Trophoblast cell (in vitro differentiated cells and primary cell): ENCODE measurements at regions not wholly inside any gene's neighbourhood (a gene's known extent, or its start where the extent isn't known, plus 50 kb on each side); places are given as distances from the start of the nearest gene placed in this dataset.

Experiments used
- DNase-seq, 2 donors: peaks; one replicate each; pipeline ENCODE4 v3.0.0-alpha.2; 2016
- H2AFZ ChIP-seq: 2 replicates; pipeline ENCODE4 v1.6.1; 2013; ENCODE audit warnings: low read length, moderate library complexity, mild to moderate bottlenecking; ENCODE audit not compliant: insufficient read depth, poor library complexity
- H2AK5ac ChIP-seq: 2 replicates; pipeline ENCODE4 v1.6.1; 2013; ENCODE audit warnings: mild to moderate bottlenecking, low read length
- H2BK120ac ChIP-seq: 2 replicates; pipeline ENCODE4 v1.6.1; 2013; ENCODE audit warnings: low read length, mild to moderate bottlenecking, moderate library complexity; ENCODE audit not compliant: insufficient read depth, poor library complexity
- H2BK12ac ChIP-seq: 2 replicates; pipeline ENCODE4 v1.6.1; 2013; ENCODE audit warnings: mild to moderate bottlenecking, low read length, moderate library complexity
- H2BK5ac ChIP-seq: 2 replicates; pipeline ENCODE4 v1.6.1; 2013; ENCODE audit warnings: low read length, low read depth, moderate library complexity, mild to moderate bottlenecking; ENCODE audit not compliant: poor library complexity
- H3K14ac ChIP-seq: 2 replicates; pipeline ENCODE4 v1.6.1; 2013; ENCODE audit warnings: mild to moderate bottlenecking, low read length
- H3K18ac ChIP-seq: 2 replicates; pipeline ENCODE4 v1.6.1; 2013; ENCODE audit warnings: mild to moderate bottlenecking, low read length
- H3K23ac ChIP-seq: 2 replicates; pipeline ENCODE4 v1.6.1; 2013; ENCODE audit warnings: low read length
- H3K27ac ChIP-seq: 2 replicates; pipeline ENCODE4 v1.5.1; 2013; ENCODE audit warnings: low read depth, mild to moderate bottlenecking, inconsistent platforms, low read length, moderate library complexity
- H3K27me3 ChIP-seq: 2 replicates; pipeline ENCODE4 v1.6.1; 2013; ENCODE audit warnings: inconsistent platforms, mild to moderate bottlenecking, low read length, moderate library complexity; ENCODE audit not compliant: insufficient read depth
- H3K36me3 ChIP-seq, 2 experiments: 1 replicate in 1 of 2; 2 replicates in 1 of 2; pipeline ENCODE4 v1.6.1; 2013; ENCODE audit warnings: low read length in 2 of 2, mild to moderate bottlenecking in 2 of 2, moderate library complexity in 1 of 2; ENCODE audit not compliant: insufficient read depth in 2 of 2, control insufficient read depth in 1 of 2
- H3K4ac ChIP-seq: 2 replicates; pipeline ENCODE4 v1.6.1; 2013; ENCODE audit warnings: low read depth, mild to moderate bottlenecking, low read length, moderate library complexity
- H3K4me1 ChIP-seq, 2 experiments: 1 replicate in 1 of 2; 2 replicates in 1 of 2; pipeline ENCODE4 v1.6.1; 2013; ENCODE audit warnings: low read length in 2 of 2, mild to moderate bottlenecking in 2 of 2, moderate library complexity in 1 of 2; ENCODE audit not compliant: insufficient read depth in 2 of 2, control insufficient read depth in 1 of 2
- H3K4me2 ChIP-seq: 2 replicates; pipeline ENCODE4 v1.6.1; 2013; ENCODE audit warnings: inconsistent platforms, mild to moderate bottlenecking, low read length, moderate library complexity
- H3K4me3 ChIP-seq: 2 replicates; pipeline ENCODE4 v1.5.1; 2013; ENCODE audit warnings: mild to moderate bottlenecking, low read depth, low read length, inconsistent platforms
- H3K79me1 ChIP-seq: one replicate; pipeline ENCODE4 v1.6.1; 2013; ENCODE audit warnings: low read length
- H3K79me2 ChIP-seq: 2 replicates; pipeline ENCODE4 v1.6.1; 2013; ENCODE audit warnings: low read length, mild to moderate bottlenecking; ENCODE audit not compliant: control insufficient read depth, insufficient read depth, poor library complexity
- H3K9ac ChIP-seq: 2 replicates; pipeline ENCODE4 v1.6.1; 2013; ENCODE audit warnings: mild to moderate bottlenecking, low read length
- H3K9me3 ChIP-seq: 2 replicates; pipeline ENCODE4 v1.6.1; 2013; ENCODE audit warnings: low read depth, mild to moderate bottlenecking, control low read depth, inconsistent platforms, low read length; ENCODE audit not compliant: insufficient read depth
- H4K12ac ChIP-seq: 2 replicates; pipeline ENCODE4 v1.6.1; 2013; ENCODE audit warnings: low read depth, mild to moderate bottlenecking, low read length, moderate library complexity
- H4K8ac ChIP-seq: 2 replicates; pipeline ENCODE4 v1.6.1; 2013; ENCODE audit warnings: low read depth, mild to moderate bottlenecking, low read length, moderate library complexity
- H4K91ac ChIP-seq: one replicate; pipeline ENCODE4 v1.6.1; 2013; ENCODE audit warnings: low read depth, mild to moderate bottlenecking, low read length, moderate library complexity
- WGBS: extraction: QIAGEN DNeasy Blood & Tissue Kit; methylation state at CpG from one replicate; pipeline ENCODE4 v1.1.7; 2013; ENCODE audit warnings: missing lambda C conversion rate; ENCODE audit not compliant: insufficient read length, insufficient coverage; ENCODE audit errors: extremely low coverage; 5-methylcytosine and 5-hydroxymethylcytosine counted together

GRCh38 chr12:65663097-65663496 lies 161.2 kb upstream of the HMGA2 start:
- no peak overlapping the region for H3K4me3 ChIP-seq
- no peak overlapping the region for H2BK5ac ChIP-seq
- no peaks in the 10 kb centered on the region for H3K79me2 ChIP-seq
- H3K9ac ChIP-seq, result no peak overlapping the region
- H2BK120ac ChIP-seq, result no peak overlapping the region
- H2AFZ ChIP-seq, result no peak overlapping the region
- no peak overlapping the region for H3K4me2 ChIP-seq
- no peak overlapping the region for H4K12ac ChIP-seq
- no peak overlapping the region for H3K14ac ChIP-seq
- no peak overlapping the region for H3K4ac ChIP-seq
- H4K8ac ChIP-seq, result no peak overlapping the region
- no peak overlapping the region for H2BK12ac ChIP-seq
- WGBS, result no CpG with 5 or more reads among the region's 5 CpGs
- H3K9me3 ChIP-seq, result no peaks in the 10 kb centered on the region
- H3K18ac ChIP-seq, result no peak overlapping the region
- H4K91ac ChIP-seq, result no peak overlapping the region
- H3K27ac ChIP-seq, result no peak overlapping the region
- DNase-seq, result no peak
- H3K4me1 ChIP-seq, result no peaks in the 10 kb centered on the region
- no peak overlapping the region for H3K23ac ChIP-seq
- no peaks in the 10 kb centered on the region for H3K27me3 ChIP-seq
- no peak overlapping the region for H2AK5ac ChIP-seq
- H3K36me3 ChIP-seq, result no peaks in the 10 kb centered on the region
- H3K79me1 ChIP-seq, result no peaks in the 10 kb centered on the region

GRCh38 chr12:65663648-65664047 lies 160.6 kb upstream of the HMGA2 start:
- no peak overlapping the region for H3K4me3 ChIP-seq
- no peaks in the 10 kb centered on the region for H3K9me3 ChIP-seq
- H3K23ac ChIP-seq, result no peak overlapping the region
- no peak for DNase-seq
- H3K27ac ChIP-seq, result no peak overlapping the region
- no peak overlapping the region for H2BK120ac ChIP-seq
- H4K12ac ChIP-seq, result no peak overlapping the region
- no peak overlapping the region for H3K4me2 ChIP-seq
- no peak overlapping the region for H4K8ac ChIP-seq
- no peak overlapping the region for H3K14ac ChIP-seq
- no peaks in the 10 kb centered on the region for H3K79me1 ChIP-seq
- WGBS, result no CpG with 5 or more reads among the region's 5 CpGs
- H2AK5ac ChIP-seq, result no peak overlapping the region
- H2BK12ac ChIP-seq, result no peak overlapping the region
- no peak overlapping the region for H3K4ac ChIP-seq
- no peaks in the 10 kb centered on the region for H3K79me2 ChIP-seq
- H3K9ac ChIP-seq, result no peak overlapping the region
- no peak overlapping the region for H2AFZ ChIP-seq
- H2BK5ac ChIP-seq, result no peak overlapping the region
- H3K18ac ChIP-seq, result no peak overlapping the region
- H3K4me1 ChIP-seq, result no peaks in the 10 kb centered on the region
- no peaks in the 10 kb centered on the region for H3K27me3 ChIP-seq
- no peaks in the 10 kb centered on the region for H3K36me3 ChIP-seq
- no peak overlapping the region for H4K91ac ChIP-seq

GRCh38 chr12:65664715-65665250 lies 159.5 kb upstream of the HMGA2 start:
- H3K36me3 ChIP-seq, result no peaks in the 10 kb centered on the region
- no peak overlapping the region for H3K4me2 ChIP-seq
- no peak overlapping the region for H2BK12ac ChIP-seq
- DNase-seq, result no peak
- H2BK5ac ChIP-seq, result no peak overlapping the region
- no peak overlapping the region for H3K4ac ChIP-seq
- no peak overlapping the region for H2BK120ac ChIP-seq
- WGBS, result no CpG with 5 or more reads among the region's 3 CpGs
- no peak overlapping the region for H2AFZ ChIP-seq
- no peak overlapping the region for H4K91ac ChIP-seq
- H3K9ac ChIP-seq, result no peak overlapping the region
- H4K12ac ChIP-seq, result no peak overlapping the region
- no peak overlapping the region for H3K14ac ChIP-seq
- no peaks in the 10 kb centered on the region for H3K4me1 ChIP-seq
- H3K27ac ChIP-seq, result no peak overlapping the region
- H3K18ac ChIP-seq, result no peak overlapping the region
- H4K8ac ChIP-seq, result no peak overlapping the region
- no peaks in the 10 kb centered on the region for H3K79me1 ChIP-seq
- H3K23ac ChIP-seq, result no peak overlapping the region
- no peak overlapping the region for H2AK5ac ChIP-seq
- H3K79me2 ChIP-seq, result no peaks in the 10 kb centered on the region
- H3K9me3 ChIP-seq, result no peaks in the 10 kb centered on the region
- H3K4me3 ChIP-seq, result no peak overlapping the region
- no peaks in the 10 kb centered on the region for H3K27me3 ChIP-seq

GRCh38 chr12:65665817-65666216 lies 158.5 kb upstream of the HMGA2 start:
- H3K4me2 ChIP-seq, result no peak overlapping the region
- no peak overlapping the region for H3K4ac ChIP-seq
- H2BK12ac ChIP-seq, result no peak overlapping the region
- no peak overlapping the region for H2BK120ac ChIP-seq
- H2AFZ ChIP-seq, result no peak overlapping the region
- H3K79me1 ChIP-seq, result no peaks in the 10 kb centered on the region
- H3K9ac ChIP-seq, result no peak overlapping the region
- H2AK5ac ChIP-seq, result no peak overlapping the region
- DNase-seq, result no peak
- H2BK5ac ChIP-seq, result no peak overlapping the region
- no peaks in the 10 kb centered on the region for H3K9me3 ChIP-seq
- no peaks in the 10 kb centered on the region for H3K27me3 ChIP-seq
- H3K18ac ChIP-seq, result no peak overlapping the region
- H4K12ac ChIP-seq, result no peak overlapping the region
- no peak overlapping the region for H4K91ac ChIP-seq
- no CpG with 5 or more reads among the region's 2 CpGs for WGBS
- no peak overlapping the region for H3K4me3 ChIP-seq
- no peak overlapping the region for H4K8ac ChIP-seq
- H3K27ac ChIP-seq, result no peak overlapping the region
- no peaks in the 10 kb centered on the region for H3K4me1 ChIP-seq
- no peaks in the 10 kb centered on the region for H3K36me3 ChIP-seq
- H3K14ac ChIP-seq, result no peak overlapping the region
- H3K23ac ChIP-seq, result no peak overlapping the region
- H3K79me2 ChIP-seq, result no peaks in the 10 kb centered on the region
